SH-SY5Y (cell line): ENCODE measurements at regions not wholly inside any gene's neighbourhood (a gene's known extent, or its start where the extent isn't known, plus 50 kb on each side); places are given as distances from the start of the nearest gene placed in this dataset.

Source experiments
- GATA2 ChIP-seq: IDR thresholded peaks from 2 replicates; pipeline ENCODE4 v1.6.1; 2011; ENCODE audit warnings: mild to moderate bottlenecking, low read depth, low read length
- GATA3 ChIP-seq: IDR thresholded peaks from 2 replicates; pipeline ENCODE4 v1.6.1; 2011; ENCODE audit warnings: low read depth, mild to moderate bottlenecking, low read length, moderate library complexity

DNA sequence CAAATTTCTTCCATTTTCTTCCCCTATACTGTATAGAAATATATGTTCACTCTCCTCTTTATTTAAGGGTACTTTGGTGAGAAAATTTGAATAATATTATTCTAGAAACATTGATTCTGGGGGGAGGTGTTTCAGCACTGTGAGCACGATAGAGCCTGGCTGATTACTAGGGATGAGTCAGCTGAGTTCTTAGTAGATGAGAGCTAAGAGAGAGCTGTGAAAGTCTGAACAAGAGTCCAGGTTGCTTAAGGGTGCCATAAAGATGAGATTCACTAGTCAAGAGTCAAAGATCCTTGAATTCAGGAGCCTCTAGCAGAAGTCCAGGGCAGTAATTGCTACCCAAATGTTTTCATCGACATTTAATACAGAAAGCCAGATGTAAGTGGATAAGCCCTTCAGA lies 756.6 kb upstream of the API5 start:
- TF ChIP-seq GATA2 (no peak), GATA3 (no peak)
